WTC11 (cell line): ENCODE measurements at regions not wholly inside any gene's neighbourhood (a gene's known extent, or its start where the extent isn't known, plus 50 kb on each side); places are given as distances from the start of the nearest gene placed in this dataset.
"Not testable (repeated sequence)": the region's sequence is repeated elsewhere in the genome, so short reads cannot be mapped to it uniquely, and the experiment has no call there.

ENCODE experiments used
- CREB1 ChIP-seq: sonication (generic); formaldehyde crosslinking; IDR thresholded peaks from 2 replicates; pipeline ENCODE4 v1.8.0; 2023; ENCODE audit warnings: mild to moderate bottlenecking, missing genetic modification reagents
- CTCF ChIP-seq: fragments of 200-600 bp; IDR thresholded peaks from 2 replicates; pipeline ENCODE4 v1.8.0; 2022; ENCODE audit warnings: antibody characterized with exemption
- FOXP1 ChIP-seq: sonication (generic); formaldehyde crosslinking; IDR thresholded peaks from 2 replicates; pipeline ENCODE4 v1.8.0; 2022; ENCODE audit warnings: missing genetic modification reagents, mild to moderate bottlenecking, moderate library complexity, borderline replicate concordance
- IRF2 ChIP-seq: sonication (generic); formaldehyde crosslinking; IDR thresholded peaks from 2 replicates; pipeline ENCODE4 v1.8.0; 2022; ENCODE audit warnings: low read depth, missing genetic modification reagents, borderline replicate concordance
- JUN ChIP-seq: sonication (generic); formaldehyde crosslinking; IDR thresholded peaks from 2 replicates; pipeline ENCODE4 v1.8.0; 2023; ENCODE audit warnings: mild to moderate bottlenecking, missing genetic modification reagents
- MAX ChIP-seq: sonication (generic); formaldehyde crosslinking; IDR thresholded peaks from 2 replicates; pipeline ENCODE4 v1.8.0; 2022; ENCODE audit warnings: mild to moderate bottlenecking, missing genetic modification reagents
- NR2C2 ChIP-seq: sonication (generic); formaldehyde crosslinking; IDR thresholded peaks from 2 replicates; pipeline ENCODE4 v1.8.0; 2022; ENCODE audit warnings: mild to moderate bottlenecking, missing genetic modification reagents
- STAT6 ChIP-seq: sonication (generic); formaldehyde crosslinking; conservative IDR thresholded peaks from 2 replicates; pipeline ENCODE4 v1.8.1; 2023; ENCODE audit warnings: mild to moderate bottlenecking, low read depth, missing genetic modification reagents, moderate library complexity
- ZNF281 ChIP-seq: sonication (generic); formaldehyde crosslinking; IDR thresholded peaks from 2 replicates; pipeline ENCODE4 v1.8.0; 2023; ENCODE audit warnings: mild to moderate bottlenecking, missing genetic modification reagents
- ZNF512 ChIP-seq: sonication (generic); formaldehyde crosslinking; IDR thresholded peaks from 2 replicates; pipeline ENCODE4 v1.8.1; 2022; ENCODE audit warnings: missing genetic modification reagents, borderline replicate concordance

- TF ChIP-seq CTCF; FOXP1 (CRISPR knock-in tag); CREB1 (CRISPR knock-in tag); MAX; NR2C2 (CRISPR knock-in tag); ZNF281 (CRISPR knock-in tag); STAT6 (CRISPR knock-in tag); IRF2 (CRISPR knock-in tag); JUN (CRISPR knock-in tag); ZNF512 (CRISPR knock-in tag): not testable (repeated sequence)
These were observed 53.9 kb upstream of the BDP1 start for GRCh38 chr5:71401564-71401963.
